Mesendoderm (in vitro differentiated cells): ENCODE measurements at regions not wholly inside any gene's neighbourhood (a gene's known extent, or its start where the extent isn't known, plus 50 kb on each side); places are given as distances from the start of the nearest gene placed in this dataset.

Source experiments
- DNase-seq: peaks from one replicate; pipeline ENCODE4 v3.0.0; 2013
- H2AK5ac ChIP-seq: 2 replicates; pipeline ENCODE4 v1.6.1; 2013; ENCODE audit warnings: low read length, inconsistent platforms
- H2BK120ac ChIP-seq: 2 replicates; pipeline ENCODE4 v1.6.1; 2013; ENCODE audit warnings: low read depth, mild to moderate bottlenecking, low read length, moderate library complexity, mixed read lengths
- H2BK15ac ChIP-seq: replicated peaks from 2 replicates; pipeline ENCODE4 v1.6.1; 2013; ENCODE audit warnings: low read depth, mild to moderate bottlenecking, moderate library complexity
- H2BK5ac ChIP-seq: 2 replicates; pipeline ENCODE4 v1.6.1; 2013; ENCODE audit warnings: low read length, inconsistent platforms
- H3K18ac ChIP-seq: 2 replicates; pipeline ENCODE4 v1.6.1; 2013; ENCODE audit warnings: mild to moderate bottlenecking, low read length, mixed read lengths
- H3K23ac ChIP-seq: one replicate; pipeline ENCODE4 v1.6.1; 2013; ENCODE audit warnings: low read length
- H3K27ac ChIP-seq: 2 replicates; pipeline ENCODE4 v1.5.1; 2013; ENCODE audit warnings: low read depth, mild to moderate bottlenecking, inconsistent platforms, low read length, moderate library complexity
- H3K27me3 ChIP-seq: 2 replicates; pipeline ENCODE4 v1.6.1; 2013; ENCODE audit warnings: low read length, control low read depth, mild to moderate bottlenecking, inconsistent platforms; ENCODE audit not compliant: insufficient read depth, poor library complexity
- H3K36me3 ChIP-seq: 2 replicates; pipeline ENCODE4 v1.6.1; 2013; ENCODE audit warnings: low read length, inconsistent platforms; ENCODE audit not compliant: control insufficient read depth, insufficient read depth
- H3K4ac ChIP-seq: one replicate; pipeline ENCODE4 v1.6.1; 2013; ENCODE audit warnings: low read depth, mild to moderate bottlenecking, low read length, moderate library complexity
- H3K4me1 ChIP-seq: 2 replicates; pipeline ENCODE4 v1.6.1; 2013; ENCODE audit warnings: low read depth, low read length, inconsistent platforms; ENCODE audit not compliant: control insufficient read depth
- H3K4me2 ChIP-seq: 2 replicates; pipeline ENCODE4 v1.6.1; 2013; ENCODE audit warnings: low read length
- H3K4me3 ChIP-seq: 2 replicates; pipeline ENCODE4 v1.5.1; 2013; ENCODE audit warnings: mild to moderate bottlenecking, low read length
- H3K56ac ChIP-seq: one replicate; pipeline ENCODE4 v1.6.1; 2013; ENCODE audit warnings: low read length
- H3K79me1 ChIP-seq: 2 replicates; pipeline ENCODE4 v1.6.1; 2013; ENCODE audit warnings: low read length, inconsistent platforms
- H3K79me2 ChIP-seq: 2 replicates; pipeline ENCODE4 v1.6.1; 2013; ENCODE audit warnings: mild to moderate bottlenecking, low read length; ENCODE audit not compliant: control insufficient read depth, insufficient read depth
- H3K9ac ChIP-seq: 2 replicates; pipeline ENCODE4 v1.6.1; 2013; ENCODE audit warnings: low read length, inconsistent platforms
- H4K5ac ChIP-seq: one replicate; pipeline ENCODE4 v1.6.1; 2013; ENCODE audit warnings: low read length
- H4K8ac ChIP-seq: one replicate; pipeline ENCODE4 v1.6.1; 2013; ENCODE audit warnings: low read depth, mild to moderate bottlenecking, control low read depth, low read length, moderate library complexity
- WGBS: extraction: QIAGEN DNeasy Blood & Tissue Kit; methylation state at CpG from one replicate; pipeline ENCODE4 v1.1.7; 2013; ENCODE audit warnings: low lambda C conversion rate, missing lambda C conversion rate; ENCODE audit not compliant: insufficient coverage; ENCODE audit errors: extremely low coverage; 5-methylcytosine and 5-hydroxymethylcytosine counted together

DNA sequence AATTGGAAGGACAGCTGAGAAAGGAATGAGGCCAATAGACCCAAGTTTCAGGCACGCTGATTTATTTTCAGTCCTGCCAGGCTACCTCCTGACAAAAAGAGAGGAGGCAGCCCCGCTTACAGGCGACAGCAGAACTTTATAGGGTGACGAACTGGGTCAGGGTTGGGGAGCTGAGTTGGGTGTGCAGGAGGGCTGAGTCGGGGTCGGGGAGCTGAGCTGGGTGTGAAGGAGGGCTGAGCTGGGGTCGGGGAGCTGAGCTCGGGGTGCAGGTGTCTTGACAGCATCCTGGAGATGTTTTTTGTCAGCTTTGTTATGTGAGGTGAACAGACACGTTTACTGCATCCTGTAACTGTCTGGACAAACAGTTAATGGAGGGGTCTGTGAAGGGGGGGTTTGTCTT is 342.2 kb downstream of the ADCYAP1 start:
- Histone ChIP-seq H3K79me2 (no peaks in the 10 kb centered on the region), H2BK120ac (no peak overlapping the region), H2BK15ac (no peak overlapping the region), H3K23ac (no peak overlapping the region), H4K5ac (no peak overlapping the region), H3K9ac (no peak overlapping the region), H2AK5ac (no peak overlapping the region), H3K56ac (no peak overlapping the region), H3K4ac (no peak overlapping the region), H3K36me3 (no peaks in the 10 kb centered on the region), H3K18ac (no peak overlapping the region), H3K4me3 (no peak overlapping the region), H2BK5ac (no peak overlapping the region), H3K27ac (no peak overlapping the region), H3K79me1 (no peaks in the 10 kb centered on the region), H3K4me2 (no peak overlapping the region), H3K27me3 (no peaks in the 10 kb centered on the region), H3K4me1 (no peaks in the 10 kb centered on the region), H4K8ac (no peak overlapping the region)
- no CpG with 5 or more reads among the region's 9 CpGs for WGBS
- DNase-seq = no peak

GRCh38 chr18:1252534-1252933 is 347.9 kb downstream of the ADCYAP1 start:
- no peaks in the 10 kb centered on the region for H3K36me3 ChIP-seq
- H2AK5ac ChIP-seq = no peak overlapping the region
- H3K27ac ChIP-seq = no peak overlapping the region
- no peak overlapping the region for H4K5ac ChIP-seq
- WGBS = no CpG with 5 or more reads among the region's 1 CpG
- H4K8ac ChIP-seq = no peak overlapping the region
- H3K4ac ChIP-seq = no peak overlapping the region
- H3K56ac ChIP-seq = no peak overlapping the region
- H2BK5ac ChIP-seq = no peak overlapping the region
- no peak for DNase-seq
- H3K79me2 ChIP-seq = no peaks in the 10 kb centered on the region
- no peak overlapping the region for H3K4me3 ChIP-seq
- H3K27me3 ChIP-seq = no peaks in the 10 kb centered on the region
- H3K9ac ChIP-seq = no peak overlapping the region
- H3K79me1 ChIP-seq = no peaks in the 10 kb centered on the region
- H3K18ac ChIP-seq = no peak overlapping the region
- H3K4me2 ChIP-seq = no peak overlapping the region
- H3K4me1 ChIP-seq = no peaks in the 10 kb centered on the region
- H2BK15ac ChIP-seq = no peak overlapping the region
- no peak overlapping the region for H2BK120ac ChIP-seq
- no peak overlapping the region for H3K23ac ChIP-seq

DNA sequence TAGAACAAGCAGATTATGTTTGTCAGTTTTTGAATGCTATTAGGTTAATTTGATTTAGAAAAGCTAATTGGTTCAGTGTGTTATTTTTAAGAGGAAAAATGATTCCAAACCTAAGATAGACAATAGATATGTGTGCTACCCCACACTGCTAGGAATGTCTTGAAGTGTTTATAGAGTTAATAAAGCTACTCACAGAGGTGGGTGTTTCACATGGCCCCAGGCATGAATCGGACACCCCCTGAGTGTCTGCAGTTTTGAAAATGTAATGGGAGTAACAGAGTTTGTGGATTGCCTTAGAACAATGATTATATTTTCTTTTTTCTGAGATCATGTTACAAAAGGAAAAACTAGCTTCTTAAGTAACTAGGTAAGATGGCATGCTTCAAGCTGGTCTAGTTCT is 348.3 kb downstream of the ADCYAP1 start:
- Histone ChIP-seq H2BK5ac (no peak overlapping the region), H3K27ac (no peak overlapping the region), H4K8ac (no peak overlapping the region), H3K4me3 (no peak overlapping the region), H2AK5ac (no peak overlapping the region), H3K18ac (no peak overlapping the region), H3K56ac (no peak overlapping the region), H3K79me1 (no peaks in the 10 kb centered on the region), H3K9ac (no peak overlapping the region), H3K36me3 (no peaks in the 10 kb centered on the region), H4K5ac (no peak overlapping the region), H2BK15ac (no peak overlapping the region), H3K4me2 (no peak overlapping the region), H3K79me2 (no peaks in the 10 kb centered on the region), H3K4me1 (no peaks in the 10 kb centered on the region), H2BK120ac (no peak overlapping the region), H3K23ac (no peak overlapping the region), H3K27me3 (no peaks in the 10 kb centered on the region), H3K4ac (no peak overlapping the region)
- no peak for DNase-seq
- no CpG with 5 or more reads among the region's 1 CpG for WGBS

DNA sequence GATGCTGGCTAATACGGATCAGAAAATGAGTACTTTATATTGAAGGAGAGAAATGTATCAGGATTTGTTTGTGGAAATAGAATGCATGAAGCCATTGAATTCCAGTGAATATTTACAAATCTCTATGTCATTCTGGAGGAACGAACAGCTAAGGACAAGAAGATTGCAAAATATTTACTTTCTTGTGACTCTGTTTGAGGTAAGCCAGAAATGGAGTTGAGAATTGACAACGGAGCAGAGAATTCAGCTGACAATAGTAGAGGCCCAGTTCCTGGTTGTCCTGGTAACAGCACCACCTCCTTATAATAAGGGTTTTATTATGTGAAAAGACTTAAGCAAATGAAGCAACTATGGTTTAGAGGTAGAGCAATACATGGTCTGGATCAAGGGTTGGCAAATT is 349.2 kb downstream of the ADCYAP1 start:
- no peak for DNase-seq
- H3K4me2 ChIP-seq = no peak overlapping the region
- H2BK5ac ChIP-seq = no peak overlapping the region
- H4K8ac ChIP-seq = no peak overlapping the region
- H4K5ac ChIP-seq = no peak overlapping the region
- H3K18ac ChIP-seq = no peak overlapping the region
- H2AK5ac ChIP-seq = no peak overlapping the region
- H3K79me1 ChIP-seq = no peaks in the 10 kb centered on the region
- H3K9ac ChIP-seq = no peak overlapping the region
- WGBS = no CpG with 5 or more reads among the region's 3 CpGs
- H3K23ac ChIP-seq = no peak overlapping the region
- H3K36me3 ChIP-seq = no peaks in the 10 kb centered on the region
- no peak overlapping the region for H3K56ac ChIP-seq
- H2BK120ac ChIP-seq = no peak overlapping the region
- H3K4me1 ChIP-seq = no peaks in the 10 kb centered on the region
- H3K79me2 ChIP-seq = no peaks in the 10 kb centered on the region
- no peak overlapping the region for H3K27ac ChIP-seq
- no peaks in the 10 kb centered on the region for H3K27me3 ChIP-seq
- H2BK15ac ChIP-seq = no peak overlapping the region
- H3K4me3 ChIP-seq = no peak overlapping the region
- no peak overlapping the region for H3K4ac ChIP-seq

DNA sequence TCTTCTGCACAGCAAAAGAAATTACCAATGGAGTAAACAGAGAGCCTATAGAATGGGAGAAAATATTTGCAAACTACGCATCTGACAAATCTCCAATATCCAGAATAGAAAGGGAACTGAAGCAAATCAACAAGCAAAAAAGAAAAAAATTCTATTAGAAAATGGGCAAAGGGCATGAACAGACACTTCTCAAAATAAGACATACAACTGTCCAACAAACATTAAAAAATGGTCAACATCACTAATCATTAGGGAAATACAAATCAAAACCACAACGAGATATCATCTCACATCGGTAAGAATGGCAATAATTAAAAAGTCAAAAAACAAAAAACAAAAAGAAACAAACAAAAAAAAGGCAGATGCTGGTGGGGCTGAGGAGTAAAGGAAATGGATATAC is 356.4 kb downstream of the ADCYAP1 start:
- H3K79me2 ChIP-seq = no peaks in the 10 kb centered on the region
- no peaks in the 10 kb centered on the region for H3K79me1 ChIP-seq
- no peak for DNase-seq
- H2AK5ac ChIP-seq = no peak overlapping the region
- H3K18ac ChIP-seq = no peak overlapping the region
- H3K56ac ChIP-seq = no peak overlapping the region
- H3K4me1 ChIP-seq = no peaks in the 10 kb centered on the region
- H3K9ac ChIP-seq = no peak overlapping the region
- H3K36me3 ChIP-seq = no peaks in the 10 kb centered on the region
- no peak overlapping the region for H3K27ac ChIP-seq
- H2BK5ac ChIP-seq = no peak overlapping the region
- no peak overlapping the region for H4K8ac ChIP-seq
- H3K4me2 ChIP-seq = no peak overlapping the region
- H3K27me3 ChIP-seq = no peaks in the 10 kb centered on the region
- H3K4ac ChIP-seq = no peak overlapping the region
- H3K4me3 ChIP-seq = no peak overlapping the region
- H2BK120ac ChIP-seq = no peak overlapping the region
- no peak overlapping the region for H4K5ac ChIP-seq
- no CpG with 5 or more reads among the region's 3 CpGs for WGBS
- no peak overlapping the region for H3K23ac ChIP-seq
- H2BK15ac ChIP-seq = no peak overlapping the region

DNA sequence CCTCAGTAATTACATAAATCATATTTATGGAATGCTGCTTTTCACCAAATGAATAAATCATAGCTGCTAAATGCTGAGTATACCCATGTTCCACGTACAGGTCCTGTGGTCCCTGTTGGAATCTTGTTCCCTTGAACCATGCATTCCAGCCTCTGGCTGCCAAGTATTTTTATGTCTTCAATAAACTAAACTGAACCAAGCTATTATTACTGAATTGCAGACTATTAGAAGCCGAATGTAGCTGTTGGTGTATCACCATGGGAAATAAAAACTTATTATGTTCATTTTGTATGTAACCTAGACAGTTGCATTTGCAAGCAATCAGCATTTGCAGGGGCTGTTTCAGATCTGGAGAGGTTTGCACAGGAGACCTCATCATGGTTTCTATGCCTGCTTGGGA is 362.4 kb downstream of the ADCYAP1 start:
- Histone ChIP-seq H3K4me2 (no peak overlapping the region), H3K4me1 (no peaks in the 10 kb centered on the region), H3K4ac (no peak overlapping the region), H3K27ac (no peak overlapping the region), H3K4me3 (no peak overlapping the region), H3K79me1 (no peaks in the 10 kb centered on the region), H3K23ac (no peak overlapping the region), H3K27me3 (no peaks in the 10 kb centered on the region), H4K8ac (no peak overlapping the region), H3K79me2 (no peaks in the 10 kb centered on the region), H4K5ac (no peak overlapping the region), H3K56ac (no peak overlapping the region), H2BK15ac (no peak overlapping the region), H2AK5ac (no peak overlapping the region), H2BK120ac (no peak overlapping the region), H3K18ac (no peak overlapping the region), H3K9ac (no peak overlapping the region), H3K36me3 (no peaks in the 10 kb centered on the region), H2BK5ac (no peak overlapping the region)
- no peak for DNase-seq
- WGBS = no CpG with 5 or more reads among the region's 2 CpGs
